GM21825 (cell line): ENCODE measurements at regions not wholly inside any gene's neighbourhood (a gene's known extent, or its start where the extent isn't known, plus 50 kb on each side); places are given as distances from the start of the nearest gene placed in this dataset.

Experiments used
- ATAC-seq: cut with Tn5 transposase; IDR thresholded peaks from one replicate; pipeline ENCODE4 v1.9.1; 2021; ENCODE audit warnings: mild to moderate bottlenecking, moderate library complexity; ENCODE audit not compliant: unreplicated experiment

- no peak for ATAC-seq
These were observed 682.5 kb upstream of the CCDC179 start for GRCh38 chr11:23542816-23543215.

- ATAC-seq = no peak
These were observed 683.5 kb upstream of the CCDC179 start for GRCh38 chr11:23543651-23544222.

- no peak for ATAC-seq
These were observed 691.4 kb upstream of the CCDC179 start for GRCh38 chr11:23551706-23552105.

- ATAC-seq = no peak
These were observed 693.7 kb upstream of the CCDC179 start for GRCh38 chr11:23554002-23554401.

- ATAC-seq = no peak
These were observed 694.8 kb upstream of the CCDC179 start for GRCh38 chr11:23555085-23555484.

GRCh38 chr11:23556163-23556750, 696.0 kb upstream of the CCDC179 start:
- ATAC-seq = no peak

GRCh38 chr11:23563591-23563990, 703.3 kb upstream of the CCDC179 start:
- ATAC-seq = no peak

- ATAC-seq = no peak
These were observed 704.1 kb upstream of the CCDC179 start for GRCh38 chr11:23564370-23564769.

GRCh38 chr11:23569134-23569533, 708.9 kb upstream of the CCDC179 start:
- ATAC-seq = no peak

GRCh38 chr11:23569547-23569946, 709.3 kb upstream of the CCDC179 start:
- ATAC-seq = no peak

- no peak for ATAC-seq
These were observed 710.6 kb upstream of the CCDC179 start for GRCh38 chr11:23570828-23571227.

GRCh38 chr11:23573429-23573828, 713.2 kb upstream of the CCDC179 start:
- no peak for ATAC-seq

GRCh38 chr11:23574149-23574548, 713.9 kb upstream of the CCDC179 start:
- ATAC-seq = no peak

- ATAC-seq = no peak
These were observed 717.0 kb upstream of the CCDC179 start for GRCh38 chr11:23577296-23577695.

- ATAC-seq = no peak
These were observed 725.3 kb upstream of the CCDC179 start for GRCh38 chr11:23585416-23586104.

GRCh38 chr11:23586173-23586572, 725.9 kb upstream of the CCDC179 start:
- no peak for ATAC-seq

- no peak for ATAC-seq
These were observed 730.5 kb upstream of the CCDC179 start for GRCh38 chr11:23590596-23591308.

- ATAC-seq = no peak
These were observed 734.5 kb upstream of the CCDC179 start for GRCh38 chr11:23594755-23595154.

GRCh38 chr11:23604966-23605365, 744.7 kb upstream of the CCDC179 start:
- no peak for ATAC-seq

- no peak for ATAC-seq
These were observed 745.9 kb upstream of the CCDC179 start for GRCh38 chr11:23606191-23606590.

GRCh38 chr11:23611726-23612125, 751.5 kb upstream of the CCDC179 start:
- no peak for ATAC-seq

GRCh38 chr11:23620617-23621016, 760.3 kb upstream of the CCDC179 start:
- no peak for ATAC-seq
